Left colon (tissue), 2 donors: ENCODE measurements at regions not wholly inside any gene's neighbourhood (a gene's known extent, or its start where the extent isn't known, plus 50 kb on each side); places are given as distances from the start of the nearest gene placed in this dataset.

Experiments used
- ATAC-seq: fragments of 200-7000 bp; cut with Tn5 transposase; one replicate; pipeline ENCODE4 v1.9.1; 2020; ENCODE audit warnings: mild to moderate bottlenecking, moderate library complexity
- DNase-seq, 2 donors: peaks; one replicate each; pipeline ENCODE4 v3.0.0-alpha.2; 2020
- intact Hi-C, 2 donors: fragments of 100-400 bp; cut with DNase I in 1 of 2; cut with micrococcal nuclease in 1 of 2; formaldehyde crosslinking; loops; one replicate each; pipeline versions ENCODE4 v1.11.2 to v1.14.0; 2022; cut with DNase I, micrococcal nuclease
- donor health status: DM: no; HTN: no; CAD: no.
- donor health status: DM: yes; HTN: yes; CAD: no.

- ATAC-seq = no peak
- intact Hi-C loops = loop anchor here in 1 of 2 donors (10.0 kb wide), 1 partner anchor 854 kb away; no protein-coding TSS in a partner anchor
- no peak for DNase-seq
Observed at GRCh38 chr1:36570478-36571060, 87.9 kb upstream of the CSF3R start.

- DNase-seq (no peak), ATAC-seq (no peak)
- intact Hi-C loops = loop anchor here in 1 of 2 donors (10.0 kb wide), 1 partner anchor 855 kb away; no protein-coding TSS in a partner anchor
Observed at GRCh38 chr1:36570006-36570405, 87.3 kb upstream of the CSF3R start.

GRCh38 chr1:36567601-36568341, 85.1 kb upstream of the CSF3R start:
- ATAC-seq (no peak), DNase-seq (no peak)
- intact Hi-C loops = no loop called here

GRCh38 chr1:36565576-36566501, 83.1 kb upstream of the CSF3R start:
- intact Hi-C loops = no loop called here
- DNase-seq = no peak
- no peak for ATAC-seq

- no peak for DNase-seq
- no peak for ATAC-seq
- intact Hi-C loops = no loop called here
Observed at GRCh38 chr1:36562181-36562685, 79.5 kb upstream of the CSF3R start.

GRCh38 chr1:36561361-36561724, 78.6 kb upstream of the CSF3R start:
- DNase-seq = no peak
- ATAC-seq = no peak
- intact Hi-C loops = no loop called here

GRCh38 chr1:36560621-36561360, 78.1 kb upstream of the CSF3R start:
- ATAC-seq (no peak), DNase-seq (no peak)
- intact Hi-C loops = no loop called here

GRCh38 chr1:36560177-36560576, 77.5 kb upstream of the CSF3R start:
- no peak for ATAC-seq
- intact Hi-C loops = no loop called here

GRCh38 chr1:36559061-36559460, 76.3 kb upstream of the CSF3R start:
- intact Hi-C loops = no loop called here
- no peak for DNase-seq
- ATAC-seq = no peak

More at GRCh38 chr1:36560177-36560576, 77.5 kb upstream of the CSF3R start:
- no peak for DNase-seq

- intact Hi-C loops = no loop called here
- DNase-seq (no peak), ATAC-seq (no peak)
Observed at GRCh38 chr1:36557041-36558000, 74.6 kb upstream of the CSF3R start.

GRCh38 chr1:36555041-36555440, 72.3 kb upstream of the CSF3R start:
- ATAC-seq = no peak
- intact Hi-C loops = no loop called here
- no peak for DNase-seq

GRCh38 chr1:36554323-36554628, 71.6 kb upstream of the CSF3R start:
- intact Hi-C loops = no loop called here
- ATAC-seq (no peak), DNase-seq (no peak)

- DNase-seq (peak in 1 of 2 donors; percentile 66), ATAC-seq (no peak)
- intact Hi-C loops = no loop called here
Observed at GRCh38 chr1:36553591-36554322, 71.0 kb upstream of the CSF3R start.

- ATAC-seq (no peak), DNase-seq (no peak)
- intact Hi-C loops = no loop called here
Observed at GRCh38 chr1:36542962-36543515, 60.3 kb upstream of the CSF3R start.

GRCh38 chr1:36542024-36542961, 59.6 kb upstream of the CSF3R start:
- no peak for DNase-seq
- ATAC-seq = no peak
- intact Hi-C loops = no loop called here

- ATAC-seq = no peak
Observed at GRCh38 chr1:36540056-36540455, 57.3 kb upstream of the CSF3R start.

More at GRCh38 chr1:36540056-36540455, 57.3 kb upstream of the CSF3R start:
- no peak for DNase-seq
- intact Hi-C loops = no loop called here
